Stomach (tissue), 4 donors: ENCODE measurements at regions not wholly inside any gene's neighbourhood (a gene's known extent, or its start where the extent isn't known, plus 50 kb on each side); places are given as distances from the start of the nearest gene placed in this dataset.

Experiments
- EP300 ChIP-seq: sonication (generic); formaldehyde crosslinking; IDR thresholded peaks from one replicate; pipeline ENCODE4 v1.6.1; 2017; ENCODE audit warnings: antibody characterized with exemption
- POLR2A ChIP-seq, 4 donors: fragments of 450-650 bp; IDR thresholded peaks; one replicate each; pipeline ENCODE4 v1.6.1; 2016; ENCODE audit warnings: antibody characterized with exemption in 4 of 4, control low read depth in 2 of 4, mild to moderate bottlenecking in 1 of 4, moderate library complexity in 1 of 4
- POLR2AphosphoS5 ChIP-seq, 3 donors: sonication (generic); formaldehyde crosslinking; IDR thresholded peaks; one replicate each; pipeline ENCODE4 v1.6.1; 2016; ENCODE audit warnings: antibody characterized with exemption in 3 of 3
- TF ChIP-seq, protein P1 (sequence below), 7 experiments: fragments of 450-650 bp in 4 of 7; fragments of 200-600 bp in 3 of 7; sonication (generic) in 3 of 7; IDR thresholded peaks; one replicate each; pipeline ENCODE4 v1.5.1; 2016 to 2019; ENCODE audit warnings: antibody characterized with exemption in 7 of 7, control low read depth in 2 of 7, mild to moderate bottlenecking in 1 of 7

DNA sequence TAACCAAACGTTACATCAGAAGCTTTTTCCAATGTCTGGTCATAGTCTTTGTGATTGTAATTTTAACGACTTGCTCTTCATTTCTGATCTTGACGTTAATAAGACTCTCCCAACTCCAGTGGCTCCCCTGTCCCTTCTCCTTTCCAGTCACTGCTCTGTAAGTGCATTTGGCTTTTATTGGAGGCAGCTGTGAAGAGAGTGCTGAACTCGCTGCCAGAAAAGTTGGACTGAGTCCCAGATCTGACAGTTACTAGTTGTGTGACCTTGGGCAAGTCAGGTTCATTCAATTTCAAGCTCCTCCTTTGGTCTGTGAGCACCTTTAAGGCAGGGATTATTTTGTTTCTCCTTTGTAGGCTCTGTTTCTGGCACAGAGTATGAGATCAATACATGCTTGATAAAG, 109.6 kb upstream of the TSPAN2 start:
- TF ChIP-seq, protein P1, sequence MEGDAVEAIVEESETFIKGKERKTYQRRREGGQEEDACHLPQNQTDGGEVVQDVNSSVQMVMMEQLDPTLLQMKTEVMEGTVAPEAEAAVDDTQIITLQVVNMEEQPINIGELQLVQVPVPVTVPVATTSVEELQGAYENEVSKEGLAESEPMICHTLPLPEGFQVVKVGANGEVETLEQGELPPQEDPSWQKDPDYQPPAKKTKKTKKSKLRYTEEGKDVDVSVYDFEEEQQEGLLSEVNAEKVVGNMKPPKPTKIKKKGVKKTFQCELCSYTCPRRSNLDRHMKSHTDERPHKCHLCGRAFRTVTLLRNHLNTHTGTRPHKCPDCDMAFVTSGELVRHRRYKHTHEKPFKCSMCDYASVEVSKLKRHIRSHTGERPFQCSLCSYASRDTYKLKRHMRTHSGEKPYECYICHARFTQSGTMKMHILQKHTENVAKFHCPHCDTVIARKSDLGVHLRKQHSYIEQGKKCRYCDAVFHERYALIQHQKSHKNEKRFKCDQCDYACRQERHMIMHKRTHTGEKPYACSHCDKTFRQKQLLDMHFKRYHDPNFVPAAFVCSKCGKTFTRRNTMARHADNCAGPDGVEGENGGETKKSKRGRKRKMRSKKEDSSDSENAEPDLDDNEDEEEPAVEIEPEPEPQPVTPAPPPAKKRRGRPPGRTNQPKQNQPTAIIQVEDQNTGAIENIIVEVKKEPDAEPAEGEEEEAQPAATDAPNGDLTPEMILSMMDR (IDR thresholded peaks at IDR 0.05), result no peak
- no peak for TF ChIP-seq POLR2A (IDR thresholded peaks at IDR 0.05)
- TF ChIP-seq POLR2AphosphoS5 (IDR thresholded peaks at IDR 0.05), result no peak
- no peak for TF ChIP-seq EP300
